Transverse colon (tissue), 4 donors: ENCODE measurements at regions not wholly inside any gene's neighbourhood (a gene's known extent, or its start where the extent isn't known, plus 50 kb on each side); places are given as distances from the start of the nearest gene placed in this dataset.

Source experiments
- DNase-seq: peaks from one replicate; pipeline ENCODE4 v3.0.0-alpha.2; 2019
- H3K27ac ChIP-seq, 4 donors: fragments of 200-600 bp; sonication (generic); 2 replicates each; pipeline ENCODE4 v1.5.1; 2016 to 2018; ENCODE audit warnings: inconsistent platforms in 4 of 4
- H3K27me3 ChIP-seq: fragments of 200-600 bp; sonication (generic); 2 replicates; pipeline ENCODE4 v1.5.1; 2017; ENCODE audit warnings: inconsistent platforms
- H3K36me3 ChIP-seq, 4 donors: fragments of 200-600 bp; sonication (generic); 2 replicates each; pipeline ENCODE4 v1.5.1; 2017 to 2019; ENCODE audit warnings: inconsistent platforms in 4 of 4
- H3K4me1 ChIP-seq, 4 donors: fragments of 200-600 bp; sonication (generic); 2 replicates each; pipeline ENCODE4 v1.5.1; 2017 to 2020; ENCODE audit warnings: inconsistent platforms in 4 of 4
- H3K4me3 ChIP-seq, 4 donors: fragments of 200-600 bp; sonication (generic); 1 replicate in 1 of 4; 2 replicates in 3 of 4; pipeline versions ENCODE4 v1.5.1 to v1.6.1; 2017 to 2019; ENCODE audit warnings: inconsistent platforms in 4 of 4
- H3K9me3 ChIP-seq, 2 donors: fragments of 200-600 bp; sonication (generic); 2 replicates each; pipeline ENCODE4 v1.5.1; 2017 to 2019; ENCODE audit warnings: inconsistent platforms in 2 of 2
- CTCF ChIP-seq, 5 experiments: fragments of 200-600 bp in 3 of 5; fragments of 450-650 bp in 2 of 5; sonication (generic) in 3 of 5; IDR thresholded peaks; 1 replicate in 2 of 5; 2 replicates in 3 of 5; pipeline ENCODE4 v1.5.1; 2016 to 2017; ENCODE audit warnings: antibody characterized with exemption in 5 of 5, inconsistent platforms in 3 of 5, mild to moderate bottlenecking in 2 of 5, moderate library complexity in 1 of 5
- EP300 ChIP-seq: sonication (generic); formaldehyde crosslinking; IDR thresholded peaks from one replicate; pipeline ENCODE4 v1.6.1; 2017; ENCODE audit warnings: antibody characterized with exemption, low read depth
- POLR2A ChIP-seq: fragments of 450-650 bp; IDR thresholded peaks from one replicate; pipeline ENCODE4 v1.6.1; 2016; ENCODE audit warnings: antibody characterized with exemption, mild to moderate bottlenecking, moderate library complexity
- POLR2AphosphoS5 ChIP-seq, 3 donors: sonication (generic); formaldehyde crosslinking; IDR thresholded peaks; one replicate each; pipeline ENCODE4 v1.6.1; 2016; ENCODE audit warnings: antibody characterized with exemption in 3 of 3
- WGBS, 2 donors: methylation state at CpG; one replicate each; pipeline ENCODE4 v1.1.5; 2018; ENCODE audit warnings: low coverage in 1 of 2; 5-methylcytosine and 5-hydroxymethylcytosine counted together
- in situ Hi-C, 4 donors: fragments of 200-750 bp; cut with MboI; loops; one replicate each; pipeline versions ENCODE4 v1.15.0 to v1.15.1; 2017; ENCODE audit warnings: low sequenced_read_pairs in 3 of 4, low pct_ligation_motif_present in 1 of 4, low pct_unique_long_range_greater_than_20kb in 1 of 4
- intact Hi-C: fragments of 100-400 bp; cut with DNase I; formaldehyde crosslinking; loops from one replicate; pipeline ENCODE4 v1.15.1; 2023; ENCODE audit warnings: low total_unique reads

GRCh38 chr11:103805688-103806009 is 230.8 kb upstream of the DDI1 start:
- H3K4me1 ChIP-seq: peaks cover 0 to 21% (median 7%) of the 10 kb centered on the region in 4 donors
- no peak overlapping the region for H3K4me3 ChIP-seq
- H3K36me3 ChIP-seq: no peaks in the 10 kb centered on the region
- TF ChIP-seq CTCF (IDR thresholded peaks at IDR 0.05) (no peak), POLR2AphosphoS5 (IDR thresholded peaks at IDR 0.05) (no peak), EP300 (no peak), POLR2A (no peak)
- no peaks in the 10 kb centered on the region for H3K27me3 ChIP-seq
- no peaks in the 10 kb centered on the region for H3K9me3 ChIP-seq
- no peak for DNase-seq
- in situ Hi-C loops: no loop called here
- H3K27ac ChIP-seq: peak overlapping the region in 2 of 4 donors; percentile 36 to 44
- intact Hi-C loops: no loop called here

- intact Hi-C loops: no loop called here
- no peak overlapping the region for H3K4me3 ChIP-seq
- TF ChIP-seq CTCF (IDR thresholded peaks at IDR 0.05) (no peak), POLR2AphosphoS5 (IDR thresholded peaks at IDR 0.05) (no peak), EP300 (no peak), POLR2A (no peak)
- no peaks in the 10 kb centered on the region for H3K9me3 ChIP-seq
- DNase-seq: no peak
- H3K27me3 ChIP-seq: no peaks in the 10 kb centered on the region
- WGBS, 2 donors: 44 to 49% methylated on average over 5 of the region's 5 CpGs
- H3K4me1 ChIP-seq: peaks cover 0 to 21% (median 7%) of the 10 kb centered on the region in 4 donors
- no peaks in the 10 kb centered on the region for H3K36me3 ChIP-seq
- H3K27ac ChIP-seq: no peak overlapping the region
- in situ Hi-C loops: no loop called here
These were observed 230.1 kb upstream of the DDI1 start for GRCh38 chr11:103806130-103806895.

DNA sequence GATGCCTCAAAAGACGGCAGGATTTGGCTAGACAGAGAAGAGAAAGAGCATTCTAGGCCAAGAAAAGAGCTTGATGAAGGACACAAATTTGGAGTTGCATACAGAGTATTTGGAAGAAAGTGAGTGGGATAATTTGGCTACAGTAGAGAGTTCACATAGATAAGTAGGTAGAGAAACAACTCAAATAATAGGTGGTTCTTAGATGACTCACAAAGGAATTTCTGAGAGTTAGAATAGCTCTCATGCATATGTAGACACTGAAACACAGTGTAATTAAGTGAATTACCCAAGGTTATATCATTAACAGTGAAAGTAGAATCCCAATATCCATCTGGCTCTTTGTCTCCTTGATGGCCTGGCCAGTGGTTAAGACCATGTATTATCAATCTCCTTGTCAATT is 228.6 kb upstream of the DDI1 start:
- no peak overlapping the region for H3K4me3 ChIP-seq
- H3K4me1 ChIP-seq: peaks cover 0 to 21% (median 7%) of the 10 kb centered on the region in 4 donors
- no peak overlapping the region for H3K27ac ChIP-seq
- no peak for TF ChIP-seq POLR2AphosphoS5 (IDR thresholded peaks at IDR 0.05)
- no peak for TF ChIP-seq POLR2A
- no peak for TF ChIP-seq CTCF (IDR thresholded peaks at IDR 0.05)
- no peak for TF ChIP-seq EP300
- no peaks in the 10 kb centered on the region for H3K9me3 ChIP-seq
- no peak for DNase-seq
- H3K36me3 ChIP-seq: no peaks in the 10 kb centered on the region
- H3K27me3 ChIP-seq: no peaks in the 10 kb centered on the region
- in situ Hi-C loops: no loop called here
- WGBS, 2 donors: 78 to 85% methylated on average over 1 of the region's 1 CpG
- intact Hi-C loops: no loop called here

- intact Hi-C loops (no loop called here), in situ Hi-C loops (no loop called here)
- H3K4me1 ChIP-seq: peaks cover 0 to 21% (median 7%) of the 10 kb centered on the region in 4 donors
- no peak for DNase-seq
- H3K27me3 ChIP-seq: no peaks in the 10 kb centered on the region
- H3K27ac ChIP-seq: no peak overlapping the region
- H3K36me3 ChIP-seq: no peaks in the 10 kb centered on the region
- WGBS, 2 donors: 86 to 92% methylated on average over 3 of the region's 3 CpGs
- TF ChIP-seq EP300: no peak
- no peak for TF ChIP-seq POLR2AphosphoS5 (IDR thresholded peaks at IDR 0.05)
- no peak for TF ChIP-seq POLR2A
- no peak for TF ChIP-seq CTCF (IDR thresholded peaks at IDR 0.05)
- no peaks in the 10 kb centered on the region for H3K9me3 ChIP-seq
- H3K4me3 ChIP-seq: no peak overlapping the region
These were observed 228.2 kb upstream of the DDI1 start for GRCh38 chr11:103808252-103808651.
